GM12878 (cell line): ENCODE measurements at regions not wholly inside any gene's neighbourhood (a gene's known extent, or its start where the extent isn't known, plus 50 kb on each side); places are given as distances from the start of the nearest gene placed in this dataset.
A peak's percentile ranks its signal among the peaks of the same experiment; 100 is the strongest.

Experiments
- ATAC-seq: fragments of 200-7000 bp; cut with Tn5 transposase; 3 replicates; pipeline ENCODE4 v1.9.1; 2020; ENCODE audit warnings: mild to moderate bottlenecking, moderate library complexity
- BruUV-seq: library from RNA; stranded (reverse); fragments of 400-500 nt; replicated peaks from 2 replicates; lab custom pipeline; 2021; lab: Mats Ljungman, UMichigan
- CTCF ChIA-PET: fragments of 300-600 bp; sonication (Branson Sonifier 250); formaldehyde crosslinking; extraction: SDS; loops from one replicate; lab custom pipeline; 2021; ENCODE audit warnings: inconsistent platforms; lab: Yijun Ruan, JAX
- POLR2A ChIA-PET: fragments of 350-600 bp; formaldehyde crosslinking; extraction: SDS; loops from one replicate; lab custom pipeline; 2021; ENCODE audit warnings: inconsistent platforms; lab: Charles Lee
- RAD21 ChIA-PET: fragments of 300-600 bp; sonication (Branson Sonifier 250); formaldehyde crosslinking; loops from one replicate; lab custom pipeline; 2023; ENCODE audit warnings: antibody characterized with exemption; ENCODE audit not compliant: unreplicated experiment; lab: Charles Lee
- SMC1A ChIA-PET: fragments of 300-600 bp; sonication (Branson Sonifier 250); formaldehyde crosslinking; loops from one replicate; lab custom pipeline; 2023; ENCODE audit not compliant: unreplicated experiment, uncharacterized antibody; lab: Charles Lee
- DNase-seq: peaks from one replicate; pipeline ENCODE4 v3.0.0-alpha.2; 2011; ENCODE audit warnings: low read depth, low spot score
- FAIRE-seq: peaks from 3 replicates; lab custom pipeline; 2011; peaks lifted over from hg19 to GRCh38; lab: Jason Lieb, UNC
- H2AFZ ChIP-seq: 2 replicates; pipeline ENCODE4 v1.6.0; 2011; ENCODE audit warnings: low read depth, low read length, control low read depth; ENCODE audit not compliant: control insufficient read depth
- H3K27ac ChIP-seq: 2 replicates; pipeline ENCODE4 v1.5.1; 2011; ENCODE audit warnings: control low read depth; ENCODE audit not compliant: control insufficient read depth, insufficient read depth
- H3K27me3 ChIP-seq, 2 experiments: replicated peaks in 1 of 2; 2 replicates each; pipeline versions ENCODE4 v1.6.0 to v1.6.1; 2011; ENCODE audit warnings: low read length in 1 of 2; ENCODE audit not compliant: control insufficient read depth in 2 of 2, insufficient read depth in 2 of 2
- H3K36me3 ChIP-seq, 2 experiments: 2 replicates each; pipeline ENCODE4 v1.5.1; 2011; ENCODE audit warnings: low read length in 1 of 2; ENCODE audit not compliant: control insufficient read depth in 2 of 2, insufficient read depth in 2 of 2
- H3K4me1 ChIP-seq: 2 replicates; pipeline ENCODE4 v1.6.1; 2011; ENCODE audit warnings: mild to moderate bottlenecking, low read length, moderate library complexity, mixed read lengths; ENCODE audit not compliant: control insufficient read depth, insufficient read depth
- H3K4me2 ChIP-seq: 2 replicates; pipeline ENCODE4 v1.6.0; 2011; ENCODE audit warnings: control low read depth; ENCODE audit not compliant: control insufficient read depth, insufficient read depth
- H3K4me3 ChIP-seq: fragments of 200-600 bp; sonication (generic); 2 replicates; pipeline ENCODE4 v1.5.1; 2016
- H3K79me2 ChIP-seq: 2 replicates; pipeline ENCODE4 v1.6.0; 2011; ENCODE audit warnings: low read length; ENCODE audit not compliant: control insufficient read depth, insufficient read depth
- H3K9ac ChIP-seq: 2 replicates; pipeline ENCODE4 v1.8.0; 2011; ENCODE audit warnings: low read length, control low read depth, mixed read lengths; ENCODE audit not compliant: control insufficient read depth, insufficient read depth
- H3K9me3 ChIP-seq: replicated peaks from 3 replicates; pipeline ENCODE4 v1.5.1; 2011; ENCODE audit warnings: mild to moderate bottlenecking, low read length; ENCODE audit not compliant: control insufficient read depth, insufficient read depth
- H4K20me1 ChIP-seq: 2 replicates; pipeline ENCODE4 v1.6.0; 2011; ENCODE audit not compliant: control insufficient read depth, insufficient read depth
- BHLHE40 ChIP-seq, 2 experiments: fragments of 450-650 bp in 1 of 2; IDR thresholded peaks; 2 replicates each; pipeline ENCODE4 v1.6.1; 2011 to 2017; ENCODE audit warnings: low read depth in 2 of 2, borderline replicate concordance in 1 of 2, improper control_type of control experiment in 1 of 2, low read length in 1 of 2, mild to moderate bottlenecking in 1 of 2
- CREM ChIP-seq: IDR thresholded peaks from 2 replicates; pipeline ENCODE4 v1.6.1; 2014; ENCODE audit warnings: antibody characterized with exemption, low read depth
- EED ChIP-seq: sonication (generic); IDR thresholded peaks from 2 replicates; pipeline ENCODE4 v1.6.1; 2016; ENCODE audit warnings: antibody characterized with exemption, low read depth
- EP300 ChIP-seq, 2 experiments: fragments of 150-350 bp in 1 of 2; IDR thresholded peaks; 2 replicates each; pipeline ENCODE4 v1.6.1; 2011 to 2012; ENCODE audit warnings: low read depth in 2 of 2, low read length in 2 of 2, borderline replicate concordance in 1 of 2, improper control_type of control experiment in 1 of 2, inconsistent platforms in 1 of 2; ENCODE audit not compliant: control insufficient read depth in 1 of 2
- ESRRA ChIP-seq: IDR thresholded peaks from 2 replicates; pipeline ENCODE4 v1.6.1; 2012; ENCODE audit warnings: mild to moderate bottlenecking, low read length, improper control_type of control experiment
- HDAC6 ChIP-seq: fragments of 200-600 bp; sonication (generic); IDR thresholded peaks from one replicate; pipeline ENCODE4 v1.8.0; 2017; ENCODE audit warnings: antibody characterized with exemption; ENCODE audit not compliant: unreplicated experiment
- IRF4 ChIP-seq: IDR thresholded peaks from 2 replicates; pipeline ENCODE4 v1.6.1; 2011; ENCODE audit warnings: low read depth, low read length
- KAT2A ChIP-seq: conservative IDR thresholded peaks from 2 replicates; pipeline ENCODE4 v1.6.1; 2011; ENCODE audit warnings: low read depth, low read length; ENCODE audit not compliant: control insufficient read depth
- KDM1A ChIP-seq: fragments of 200-600 bp; sonication (generic); IDR thresholded peaks from 2 replicates; pipeline ENCODE4 v1.6.1; 2016; ENCODE audit warnings: borderline replicate concordance
- PAX5 ChIP-seq: IDR thresholded peaks from 2 replicates; pipeline ENCODE4 v1.6.1; 2011; ENCODE audit warnings: low read depth, low read length, borderline replicate concordance
- RUNX3 ChIP-seq: IDR thresholded peaks from 2 replicates; pipeline ENCODE4 v1.6.1; 2012; ENCODE audit warnings: low read length, inconsistent platforms
- SREBF1 ChIP-seq: IDR thresholded peaks from 2 replicates; pipeline ENCODE4 v1.6.1; 2012; ENCODE audit warnings: mild to moderate bottlenecking, low read length
- TBL1XR1 ChIP-seq: IDR thresholded peaks from 2 replicates; pipeline ENCODE4 v1.6.1; 2012; ENCODE audit warnings: low read depth, low read length, improper control_type of control experiment
- ZNF622 ChIP-seq: fragments of 450-650 bp; IDR thresholded peaks from 2 replicates; pipeline ENCODE4 v1.6.1; 2017; ENCODE audit warnings: mild to moderate bottlenecking, inconsistent platforms
- WGBS: methylation state at CpG from one replicate; pipeline ENCODE4 v1.1.6; 2016; ENCODE audit warnings: low lambda C conversion rate; ENCODE audit not compliant: insufficient replicate concordance, insufficient coverage; ENCODE audit errors: missing lambda C conversion rate; 5-methylcytosine and 5-hydroxymethylcytosine counted together
- in situ Hi-C: fragments of 300-500 bp; cut with MboI; formaldehyde crosslinking; loops from 9 replicates; pipeline ENCODE4 v1.14.3; 2018; ENCODE audit warnings: mixed read lengths
- intact Hi-C: fragments of 100-400 bp; cut with micrococcal nuclease; formaldehyde crosslinking; loops from one replicate; pipeline ENCODE4 v1.14.2; 2022; ENCODE audit not compliant: unreplicated experiment

DNA sequence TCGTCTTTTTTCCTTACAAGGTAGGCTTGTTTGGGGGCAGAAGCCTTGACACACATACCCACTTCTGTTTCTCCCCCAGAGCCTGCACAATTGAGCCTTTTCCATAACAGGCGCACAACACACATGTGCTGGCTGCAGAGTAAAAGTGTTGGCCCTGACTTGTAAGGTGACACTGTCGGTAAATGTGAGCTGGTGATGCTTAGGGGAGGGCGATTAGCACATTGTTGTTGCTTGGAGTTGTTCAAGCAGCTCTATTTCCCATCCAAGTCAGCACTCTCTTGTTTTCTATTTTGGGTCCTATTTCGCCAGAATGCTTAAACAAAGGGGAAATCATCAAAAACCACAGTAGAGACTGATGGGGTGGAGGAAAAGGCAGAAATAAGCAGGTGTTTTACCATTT is 51.9 kb upstream of the PTPRJ start:
- POLR2A ChIA-PET = no interaction called here
- no peak overlapping the region for H3K27ac ChIP-seq
- FAIRE-seq = peak; percentile 44
- H3K9ac ChIP-seq = no peak overlapping the region
- TF ChIP-seq CREM (no peak), EED (no peak), KDM1A (no peak), HDAC6 (no peak), TBL1XR1 (no peak), ESRRA (no peak), IRF4 (no peak), RUNX3 (peak; percentile 38; the same call in 1 of the 2 replicates)
- WGBS = 33% methylated on average over 5 of the region's 5 CpGs
- no peaks in the 10 kb centered on the region for H3K79me2 ChIP-seq
- H3K4me1 ChIP-seq = no peaks in the 10 kb centered on the region; the same call in 1 of the 2 replicates
- SMC1A ChIA-PET = no interaction called here
- H3K9me3 ChIP-seq = no peaks in the 10 kb centered on the region
- in situ Hi-C loops = loop anchor here (25.0 kb wide), 1 partner anchor 384 kb away; the partner anchor contains the start of genes OR4C3 and OR4S1
- H3K27me3 ChIP-seq = peaks cover 0 to 2% of the 10 kb centered on the region in 2 experiments; a peak in 2 of 4 replicates
- H2AFZ ChIP-seq = no peak overlapping the region; the same call in 1 of the 2 replicates
- peak; percentile 19; the same call in 1 of the 3 replicates for ATAC-seq
- no peak overlapping the region for H3K4me2 ChIP-seq
- no peaks in the 10 kb centered on the region for H4K20me1 ChIP-seq
- RAD21 ChIA-PET = no interaction called here
- CTCF ChIA-PET = no interaction called here
- no TSS peak for BruUV-seq
- H3K36me3 ChIP-seq = no peaks in the 10 kb centered on the region
- intact Hi-C loops = no loop called here
- H3K4me3 ChIP-seq = no peak overlapping the region
- no peak for DNase-seq

DNA sequence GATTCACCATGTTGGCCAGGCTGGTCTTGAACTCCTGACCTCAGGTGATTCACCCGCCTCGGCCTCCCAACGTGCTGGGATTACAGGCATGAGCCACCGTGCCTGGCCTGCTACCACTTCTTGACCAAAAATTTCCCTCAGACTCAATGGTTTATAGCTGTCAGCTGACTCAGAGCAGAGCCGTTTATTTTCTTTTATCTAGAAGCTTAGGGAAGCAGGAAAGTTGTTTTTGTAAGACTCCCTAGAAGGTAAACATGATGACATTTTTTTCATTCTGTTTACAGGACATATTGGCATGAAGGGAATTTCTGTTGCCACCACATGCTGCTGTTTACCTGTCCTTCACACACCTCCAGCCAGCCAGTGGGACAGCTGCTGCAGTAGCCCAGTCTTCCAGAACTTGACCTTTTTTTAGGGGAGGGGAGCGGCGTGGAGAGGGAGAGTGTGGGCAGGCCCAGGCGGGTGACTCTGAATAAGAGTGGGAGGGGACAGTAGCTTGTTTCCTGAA is 56.1 kb upstream of the PTPRJ start:
- in situ Hi-C loops (no loop called here), intact Hi-C loops (no loop called here)
- FAIRE-seq = no peak
- no TSS peak for BruUV-seq
- Histone ChIP-seq H3K9me3 (no peaks in the 10 kb centered on the region), H4K20me1 (no peaks in the 10 kb centered on the region), H3K4me1 (peaks cover 15% of the 10 kb centered on the region), H3K9ac (no peak overlapping the region), H3K4me2 (no peak overlapping the region), H2AFZ (no peak overlapping the region)
- WGBS = 28% methylated on average over 8 of the region's 8 CpGs
- RAD21 ChIA-PET = no interaction called here
- POLR2A ChIA-PET = interaction anchor here (0.5 kb wide), 1 partner anchor 59 kb away, joined by 4 read pairs; no protein-coding TSS in a partner anchor
- TF ChIP-seq BHLHE40 (IDR thresholded peaks at IDR 0.05; ENCODE audit: borderline replicate concordance in 1 of 2, low read depth in 2 of 2, low read length in 1 of 2) = no peak
- no peak for TF ChIP-seq PAX5
- TF ChIP-seq ZNF622 = no peak
- no peak for TF ChIP-seq KAT2A
- TF ChIP-seq EP300 (IDR thresholded peaks at IDR 0.05; ENCODE audit: borderline replicate concordance in 1 of 2, control insufficient read depth in 1 of 2, low read depth in 2 of 2, low read length in 2 of 2) = no peak
- TF ChIP-seq SREBF1 = no peak
- TF ChIP-seq, all 136 proteins: peak for 0
- Histone ChIP-seq H3K27me3 (peaks cover 0 to 2% of the 10 kb centered on the region in 2 experiments; a peak in 2 of 4 replicates), H3K4me3 (no peak overlapping the region), H3K27ac (no peak overlapping the region), H3K79me2 (no peaks in the 10 kb centered on the region), H3K36me3 (no peaks in the 10 kb centered on the region)
- DNase-seq (no peak), ATAC-seq (no peak)
- CTCF ChIA-PET = interaction anchor here (0.8 to 2.0 kb wide), 2 partner anchors 11 to 70 kb away, joined by 3 to 12 read pairs; no protein-coding TSS in a partner anchor
- SMC1A ChIA-PET = interaction anchor here (1.0 to 1.2 kb wide), 2 partner anchors 8 to 70 kb away, joined by 3 read pairs; no protein-coding TSS in a partner anchor
